ENCODE measurements at regions not wholly inside any gene's neighbourhood (a gene's known extent, or its start where the extent isn't known, plus 50 kb on each side); places are given as distances from the start of the nearest gene placed in this dataset.
"Not testable (repeated sequence)": the region's sequence is repeated elsewhere in the genome, so short reads cannot be mapped to it uniquely, and the experiment has no call there.

DNA sequence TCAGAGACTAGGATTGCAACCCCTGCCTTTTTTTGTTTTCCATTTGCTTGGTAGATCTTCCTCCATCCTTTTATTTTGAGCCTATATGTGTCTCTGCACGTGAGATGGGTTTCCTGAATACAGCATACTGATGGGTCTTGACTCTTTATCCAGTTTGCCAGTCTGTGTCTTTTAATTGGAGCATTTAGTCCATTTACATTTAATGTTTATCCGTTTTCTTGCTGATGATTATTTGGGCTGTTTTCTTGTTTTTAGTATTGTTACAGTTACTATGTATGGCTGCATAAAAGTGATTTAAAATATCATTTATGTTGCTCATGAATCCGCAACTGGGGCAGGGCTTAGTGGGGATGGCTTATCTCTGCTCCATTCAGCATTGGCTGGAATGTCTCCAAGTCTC, 228.2 kb upstream of the RPS23 start:
- TF ChIP-seq, protein P1, sequence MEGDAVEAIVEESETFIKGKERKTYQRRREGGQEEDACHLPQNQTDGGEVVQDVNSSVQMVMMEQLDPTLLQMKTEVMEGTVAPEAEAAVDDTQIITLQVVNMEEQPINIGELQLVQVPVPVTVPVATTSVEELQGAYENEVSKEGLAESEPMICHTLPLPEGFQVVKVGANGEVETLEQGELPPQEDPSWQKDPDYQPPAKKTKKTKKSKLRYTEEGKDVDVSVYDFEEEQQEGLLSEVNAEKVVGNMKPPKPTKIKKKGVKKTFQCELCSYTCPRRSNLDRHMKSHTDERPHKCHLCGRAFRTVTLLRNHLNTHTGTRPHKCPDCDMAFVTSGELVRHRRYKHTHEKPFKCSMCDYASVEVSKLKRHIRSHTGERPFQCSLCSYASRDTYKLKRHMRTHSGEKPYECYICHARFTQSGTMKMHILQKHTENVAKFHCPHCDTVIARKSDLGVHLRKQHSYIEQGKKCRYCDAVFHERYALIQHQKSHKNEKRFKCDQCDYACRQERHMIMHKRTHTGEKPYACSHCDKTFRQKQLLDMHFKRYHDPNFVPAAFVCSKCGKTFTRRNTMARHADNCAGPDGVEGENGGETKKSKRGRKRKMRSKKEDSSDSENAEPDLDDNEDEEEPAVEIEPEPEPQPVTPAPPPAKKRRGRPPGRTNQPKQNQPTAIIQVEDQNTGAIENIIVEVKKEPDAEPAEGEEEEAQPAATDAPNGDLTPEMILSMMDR (conservative IDR thresholded peaks at IDR 0.05; ENCODE audit: low read depth, low read length), result not testable (repeated sequence)
- TF ChIP-seq EZH2 (IDR thresholded peaks at IDR 0.05; ENCODE audit: borderline replicate concordance, low read depth, low read length, poor library complexity, severe bottlenecking), result not testable (repeated sequence)

Data from A673 (cell line).